Fibroblast of lung (primary cell): ENCODE measurements at regions not wholly inside any gene's neighbourhood (a gene's known extent, or its start where the extent isn't known, plus 50 kb on each side); places are given as distances from the start of the nearest gene placed in this dataset.

Experiments
- DNase-seq, 2 donors: peaks; one replicate each; pipeline versions ENCODE4 v3.0.0 to v3.0.0-alpha.2; 2010; ENCODE audit warnings: low read depth in 2 of 2
- H2AFZ ChIP-seq: 2 replicates; pipeline ENCODE4 v1.5.1; 2012; ENCODE audit warnings: low read length, control low read depth, inconsistent platforms
- H3K27ac ChIP-seq: 2 replicates; pipeline ENCODE4 v1.5.1; 2011; ENCODE audit warnings: low read length, control low read depth; ENCODE audit not compliant: insufficient read depth
- H3K27me3 ChIP-seq: 2 replicates; pipeline ENCODE4 v1.5.1; 2011; ENCODE audit warnings: mild to moderate bottlenecking, low read length; ENCODE audit not compliant: control insufficient read depth, insufficient read depth
- H3K36me3 ChIP-seq: 2 replicates; pipeline ENCODE4 v1.5.1; 2011; ENCODE audit warnings: low read length; ENCODE audit not compliant: control insufficient read depth, insufficient read depth
- H3K4me1 ChIP-seq: 2 replicates; pipeline ENCODE4 v1.5.1; 2011; ENCODE audit warnings: low read length; ENCODE audit not compliant: control insufficient read depth, insufficient read depth; ENCODE audit errors: extremely low read depth
- H3K4me2 ChIP-seq: 2 replicates; pipeline ENCODE4 v1.5.1; 2011; ENCODE audit warnings: low read length, control low read depth; ENCODE audit not compliant: insufficient read depth; ENCODE audit errors: extremely low read depth
- H3K4me3 ChIP-seq, 4 experiments: fragments of 200-600 bp in 1 of 4; sonication (generic) in 1 of 4; replicated peaks in 1 of 4; 2 replicates each; pipeline ENCODE4 v1.5.1; 2011 to 2016; ENCODE audit warnings: low read length in 4 of 4, low read depth in 3 of 4, mild to moderate bottlenecking in 3 of 4, control low read depth in 2 of 4, inconsistent platforms in 1 of 4, mixed read lengths in 1 of 4; ENCODE audit not compliant: insufficient read depth in 1 of 4; ENCODE audit errors: control extremely low read depth in 1 of 4
- H3K79me2 ChIP-seq: 2 replicates; pipeline ENCODE4 v1.5.1; 2012; ENCODE audit warnings: mild to moderate bottlenecking, low read length, inconsistent platforms; ENCODE audit not compliant: control insufficient read depth, insufficient read depth
- H3K9ac ChIP-seq: 2 replicates; pipeline ENCODE4 v1.5.1; 2011; ENCODE audit warnings: mild to moderate bottlenecking, low read length, control low read depth; ENCODE audit not compliant: insufficient read depth
- H3K9me3 ChIP-seq: 2 replicates; pipeline ENCODE4 v1.5.1; 2012; ENCODE audit warnings: low read depth, low read length; ENCODE audit not compliant: control insufficient read depth, insufficient read depth
- H4K20me1 ChIP-seq: 2 replicates; pipeline ENCODE4 v1.5.1; 2011; ENCODE audit warnings: low read length; ENCODE audit not compliant: control insufficient read depth, insufficient read depth; ENCODE audit errors: extremely low read depth
- CTCF ChIP-seq, 2 donors: IDR thresholded peaks in 1 of 2; conservative IDR thresholded peaks in 1 of 2; 1 replicate in 1 of 2; 2 replicates in 1 of 2; pipeline ENCODE4 v1.5.1; 2011 to 2012; ENCODE audit warnings: low read length in 2 of 2, control low read depth in 1 of 2, inconsistent platforms in 1 of 2, low read depth in 1 of 2, mild to moderate bottlenecking in 1 of 2
- EZH2 ChIP-seq: IDR thresholded peaks from 2 replicates; pipeline ENCODE4 v1.5.1; 2012; ENCODE audit warnings: low read length, control low read depth, mild to moderate bottlenecking; ENCODE audit errors: missing control alignments

DNA sequence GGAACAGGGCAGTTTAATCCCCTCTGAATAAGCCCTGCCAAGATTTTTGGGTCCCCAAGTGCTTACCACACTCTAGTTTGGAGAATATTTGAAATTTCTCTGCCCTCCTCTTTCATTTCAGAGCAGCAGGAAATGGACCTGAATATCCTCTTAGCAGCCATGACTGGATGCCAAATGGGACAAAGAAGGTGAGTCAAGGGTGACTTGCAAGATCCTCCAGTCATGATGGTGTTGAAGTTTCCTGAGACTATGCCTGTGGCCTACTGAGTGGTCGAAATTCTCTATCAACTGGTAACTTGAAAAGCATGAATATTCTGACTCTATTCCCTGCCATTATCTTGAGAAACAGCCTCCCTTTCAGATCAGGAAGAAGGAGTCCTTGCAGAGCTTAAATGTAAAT, 1674.7 kb upstream of the SEL1L start:
- TF ChIP-seq EZH2 (no peak), CTCF (conservative IDR thresholded peaks at IDR 0.05 in 1 of 2, IDR thresholded peaks at IDR 0.05 in 1 of 2; ENCODE audit: low read depth in 1 of 2, low read length in 2 of 2) (no peak)
- H3K9me3 ChIP-seq: no peaks in the 10 kb centered on the region
- no peak overlapping the region for H3K4me3 ChIP-seq
- no peaks in the 10 kb centered on the region for H3K36me3 ChIP-seq
- H4K20me1 ChIP-seq: no peaks in the 10 kb centered on the region
- H2AFZ ChIP-seq: no peak overlapping the region
- H3K4me2 ChIP-seq: no peak overlapping the region
- no peaks in the 10 kb centered on the region for H3K4me1 ChIP-seq
- H3K79me2 ChIP-seq: no peaks in the 10 kb centered on the region
- H3K27me3 ChIP-seq: no peaks in the 10 kb centered on the region
- no peak overlapping the region for H3K27ac ChIP-seq
- no peak overlapping the region for H3K9ac ChIP-seq
- DNase-seq: no peak

GRCh38 chr14:83217492-83217891, 1683.8 kb upstream of the SEL1L start:
- no peak overlapping the region for H2AFZ ChIP-seq
- no peaks in the 10 kb centered on the region for H3K36me3 ChIP-seq
- no peaks in the 10 kb centered on the region for H4K20me1 ChIP-seq
- no peak overlapping the region for H3K4me2 ChIP-seq
- no peak overlapping the region for H3K9ac ChIP-seq
- no peaks in the 10 kb centered on the region for H3K4me1 ChIP-seq
- no peaks in the 10 kb centered on the region for H3K27me3 ChIP-seq
- DNase-seq: peak; percentile 1 to 92
- no peaks in the 10 kb centered on the region for H3K79me2 ChIP-seq
- no peaks in the 10 kb centered on the region for H3K9me3 ChIP-seq
- no peak overlapping the region for H3K27ac ChIP-seq
- no peak overlapping the region for H3K4me3 ChIP-seq
- peak; percentile 15 to 36 for TF ChIP-seq CTCF (conservative IDR thresholded peaks at IDR 0.05 in 1 of 2, IDR thresholded peaks at IDR 0.05 in 1 of 2; ENCODE audit: low read depth in 1 of 2, low read length in 2 of 2)
- no peak for TF ChIP-seq EZH2

DNA sequence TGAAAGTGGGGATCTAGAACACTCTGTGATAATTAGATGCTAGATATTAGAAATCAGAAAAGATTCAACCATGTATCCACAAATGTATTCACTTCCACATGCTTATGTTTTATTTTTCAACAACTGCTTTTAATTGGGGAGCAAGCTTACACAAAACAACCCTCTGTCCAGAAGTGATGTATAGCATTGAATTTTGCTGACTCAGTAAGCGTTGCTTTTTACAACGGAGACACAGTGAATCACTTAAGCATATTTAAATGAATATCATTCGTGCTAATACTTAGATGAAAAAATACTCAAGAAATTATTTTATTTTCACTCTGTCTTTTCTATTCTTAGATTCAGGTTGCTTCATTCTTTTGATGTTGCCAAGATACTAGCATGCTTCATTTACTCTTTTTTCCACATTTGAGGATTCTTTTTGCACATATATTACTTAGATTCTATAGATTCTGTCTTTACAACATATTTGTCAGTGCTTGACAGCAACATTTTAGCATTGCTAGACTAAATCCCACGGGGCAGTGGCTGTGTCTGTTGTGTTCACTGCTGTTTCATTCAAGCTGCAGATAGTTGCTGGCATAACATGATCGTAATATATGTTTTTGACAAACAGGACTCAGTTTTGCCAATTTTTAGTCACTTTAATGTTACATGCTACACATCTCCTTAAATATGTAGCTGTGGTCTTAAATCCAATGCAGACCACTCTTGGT, 1714.4 kb upstream of the SEL1L start:
- no peaks in the 10 kb centered on the region for H3K27me3 ChIP-seq
- H3K36me3 ChIP-seq: no peaks in the 10 kb centered on the region
- H2AFZ ChIP-seq: no peak overlapping the region
- H3K27ac ChIP-seq: no peak overlapping the region
- H3K4me1 ChIP-seq: no peaks in the 10 kb centered on the region
- TF ChIP-seq CTCF (conservative IDR thresholded peaks at IDR 0.05 in 1 of 2, IDR thresholded peaks at IDR 0.05 in 1 of 2; ENCODE audit: low read depth in 1 of 2, low read length in 2 of 2): no peak
- TF ChIP-seq EZH2: no peak
- no peaks in the 10 kb centered on the region for H3K79me2 ChIP-seq
- no peak overlapping the region for H3K4me3 ChIP-seq
- no peak overlapping the region for H3K4me2 ChIP-seq
- no peaks in the 10 kb centered on the region for H3K9me3 ChIP-seq
- H3K9ac ChIP-seq: no peak overlapping the region
- DNase-seq: no peak
- no peaks in the 10 kb centered on the region for H4K20me1 ChIP-seq
